ENCODE measurements at regions not wholly inside any gene's neighbourhood (a gene's known extent, or its start where the extent isn't known, plus 50 kb on each side); places are given as distances from the start of the nearest gene placed in this dataset.
"Not testable (repeated sequence)": the region's sequence is repeated elsewhere in the genome, so short reads cannot be mapped to it uniquely, and the experiment has no call there.

DNA sequence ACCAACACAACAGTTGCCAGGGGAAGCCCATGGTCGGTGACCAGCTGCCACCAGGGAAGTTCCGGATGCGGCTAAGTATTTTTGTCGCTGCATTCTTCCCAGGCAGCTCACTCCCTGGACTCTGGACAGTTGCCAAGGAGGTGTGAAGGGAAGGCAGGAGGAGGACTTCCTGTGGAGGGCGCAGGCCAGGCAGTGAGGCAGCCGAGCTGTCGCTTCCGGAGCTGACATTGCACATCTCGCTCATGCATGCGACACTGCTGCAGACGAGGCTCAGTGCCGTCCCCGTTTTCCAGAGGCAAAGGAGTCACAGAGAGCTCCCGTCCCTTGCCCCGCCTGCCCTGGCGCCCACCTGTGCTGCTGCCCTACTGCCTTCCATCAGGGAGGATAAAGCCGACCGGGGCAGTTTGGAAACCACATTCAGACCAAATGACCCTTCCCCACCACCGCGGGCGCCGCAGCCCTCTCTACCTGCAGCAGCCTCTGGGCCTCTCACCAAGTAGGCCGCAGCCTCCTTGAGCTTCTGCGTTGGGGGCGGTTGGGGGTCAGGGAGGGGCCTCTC, 81.4 kb downstream of the NENF start:
- Histone ChIP-seq H3K27me3 (ENCODE audit: insufficient read depth, low read length, poor library complexity, severe bottlenecking) (peaks cover 5% of the 10 kb centered on the region), H3K9me2 (replicated peaks; ENCODE audit: low read depth, low read length) (no peaks in the 10 kb centered on the region), H3K9ac (ENCODE audit: low read depth, low read length, poor library complexity, severe bottlenecking) (no peak overlapping the region), H3K4me3 (ENCODE audit: low read length, poor library complexity, severe bottlenecking) (no peak overlapping the region), H4K20me1 (ENCODE audit: insufficient read depth, low read length, poor library complexity, severe bottlenecking) (no peaks in the 10 kb centered on the region), H3K9me3 (ENCODE audit: insufficient read depth, low read depth, low read length) (no peaks in the 10 kb centered on the region), H3K4me1 (ENCODE audit: insufficient read depth, low read length, poor library complexity, severe bottlenecking) (no peaks in the 10 kb centered on the region), H2AFZ (ENCODE audit: low read length) (no peak overlapping the region), H3K79me2 (ENCODE audit: insufficient read depth, low read length) (no peaks in the 10 kb centered on the region), H3K4me2 (ENCODE audit: low read depth, low read length, poor library complexity, severe bottlenecking) (no peak overlapping the region), H3K36me3 (ENCODE audit: insufficient read depth, low read length) (no peaks in the 10 kb centered on the region), H3F3A (ENCODE audit: low read depth) (no peaks in the 10 kb centered on the region)
- TF ChIP-seq, protein P1, sequence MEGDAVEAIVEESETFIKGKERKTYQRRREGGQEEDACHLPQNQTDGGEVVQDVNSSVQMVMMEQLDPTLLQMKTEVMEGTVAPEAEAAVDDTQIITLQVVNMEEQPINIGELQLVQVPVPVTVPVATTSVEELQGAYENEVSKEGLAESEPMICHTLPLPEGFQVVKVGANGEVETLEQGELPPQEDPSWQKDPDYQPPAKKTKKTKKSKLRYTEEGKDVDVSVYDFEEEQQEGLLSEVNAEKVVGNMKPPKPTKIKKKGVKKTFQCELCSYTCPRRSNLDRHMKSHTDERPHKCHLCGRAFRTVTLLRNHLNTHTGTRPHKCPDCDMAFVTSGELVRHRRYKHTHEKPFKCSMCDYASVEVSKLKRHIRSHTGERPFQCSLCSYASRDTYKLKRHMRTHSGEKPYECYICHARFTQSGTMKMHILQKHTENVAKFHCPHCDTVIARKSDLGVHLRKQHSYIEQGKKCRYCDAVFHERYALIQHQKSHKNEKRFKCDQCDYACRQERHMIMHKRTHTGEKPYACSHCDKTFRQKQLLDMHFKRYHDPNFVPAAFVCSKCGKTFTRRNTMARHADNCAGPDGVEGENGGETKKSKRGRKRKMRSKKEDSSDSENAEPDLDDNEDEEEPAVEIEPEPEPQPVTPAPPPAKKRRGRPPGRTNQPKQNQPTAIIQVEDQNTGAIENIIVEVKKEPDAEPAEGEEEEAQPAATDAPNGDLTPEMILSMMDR (conservative IDR thresholded peaks at IDR 0.05; ENCODE audit: low read length): no peak
- TF ChIP-seq EZH2phosphoT487 (IDR thresholded peaks at IDR 0.05; ENCODE audit: borderline replicate concordance): no peak

- no peaks in the 10 kb centered on the region for H3F3A ChIP-seq (ENCODE audit: low read depth)
- no peaks in the 10 kb centered on the region for H3K4me1 ChIP-seq (ENCODE audit: insufficient read depth, low read length, poor library complexity, severe bottlenecking)
- no peak overlapping the region for H2AFZ ChIP-seq (ENCODE audit: low read length)
- H3K27me3 ChIP-seq (ENCODE audit: insufficient read depth, low read length, poor library complexity, severe bottlenecking): peaks cover 5% of the 10 kb centered on the region
- H3K79me2 ChIP-seq (ENCODE audit: insufficient read depth, low read length): no peaks in the 10 kb centered on the region
- H3K9me3 ChIP-seq (ENCODE audit: insufficient read depth, low read depth, low read length): no peaks in the 10 kb centered on the region
- no peak for TF ChIP-seq EZH2phosphoT487 (IDR thresholded peaks at IDR 0.05; ENCODE audit: borderline replicate concordance)
- TF ChIP-seq, protein P1 (conservative IDR thresholded peaks at IDR 0.05; ENCODE audit: low read length): no peak
- H3K9ac ChIP-seq (ENCODE audit: low read depth, low read length, poor library complexity, severe bottlenecking): no peak overlapping the region
- H4K20me1 ChIP-seq (ENCODE audit: insufficient read depth, low read length, poor library complexity, severe bottlenecking): no peaks in the 10 kb centered on the region
- H3K4me2 ChIP-seq (ENCODE audit: low read depth, low read length, poor library complexity, severe bottlenecking): no peak overlapping the region
- no peak overlapping the region for H3K4me3 ChIP-seq (ENCODE audit: low read length, poor library complexity, severe bottlenecking)
- H3K36me3 ChIP-seq (ENCODE audit: insufficient read depth, low read length): no peaks in the 10 kb centered on the region
- H3K9me2 ChIP-seq (replicated peaks; ENCODE audit: low read depth, low read length): no peaks in the 10 kb centered on the region
Measured at GRCh38 chr1:212514782-212515181, 82.1 kb downstream of the NENF start.

- no peaks in the 10 kb centered on the region for H3F3A ChIP-seq (ENCODE audit: low read depth)
- no peak overlapping the region for H3K4me3 ChIP-seq (ENCODE audit: low read length, poor library complexity, severe bottlenecking)
- H3K4me1 ChIP-seq (ENCODE audit: insufficient read depth, low read length, poor library complexity, severe bottlenecking): no peaks in the 10 kb centered on the region
- TF ChIP-seq EZH2phosphoT487 (IDR thresholded peaks at IDR 0.05; ENCODE audit: borderline replicate concordance): no peak
- TF ChIP-seq, protein P1 (conservative IDR thresholded peaks at IDR 0.05; ENCODE audit: low read length): no peak
- peaks cover 5% of the 10 kb centered on the region for H3K27me3 ChIP-seq (ENCODE audit: insufficient read depth, low read length, poor library complexity, severe bottlenecking)
- no peaks in the 10 kb centered on the region for H3K9me3 ChIP-seq (ENCODE audit: insufficient read depth, low read depth, low read length)
- H3K4me2 ChIP-seq (ENCODE audit: low read depth, low read length, poor library complexity, severe bottlenecking): no peak overlapping the region
- H3K9ac ChIP-seq (ENCODE audit: low read depth, low read length, poor library complexity, severe bottlenecking): no peak overlapping the region
- H3K79me2 ChIP-seq (ENCODE audit: insufficient read depth, low read length): no peaks in the 10 kb centered on the region
- H3K9me2 ChIP-seq (replicated peaks; ENCODE audit: low read depth, low read length): no peaks in the 10 kb centered on the region
- H3K36me3 ChIP-seq (ENCODE audit: insufficient read depth, low read length): no peaks in the 10 kb centered on the region
- H4K20me1 ChIP-seq (ENCODE audit: insufficient read depth, low read length, poor library complexity, severe bottlenecking): no peaks in the 10 kb centered on the region
- no peak overlapping the region for H2AFZ ChIP-seq (ENCODE audit: low read length)
Measured at GRCh38 chr1:212515329-212515760, 82.6 kb downstream of the NENF start.

- not testable (repeated sequence) for H3K4me3 ChIP-seq (ENCODE audit: low read length, poor library complexity, severe bottlenecking); H3K79me2 ChIP-seq (ENCODE audit: insufficient read depth, low read length); H3K9me2 ChIP-seq (replicated peaks; ENCODE audit: low read depth, low read length); H3K9me3 ChIP-seq (ENCODE audit: insufficient read depth, low read depth, low read length); H3F3A ChIP-seq (ENCODE audit: low read depth); H4K20me1 ChIP-seq (ENCODE audit: insufficient read depth, low read length, poor library complexity, severe bottlenecking); H3K4me1 ChIP-seq (ENCODE audit: insufficient read depth, low read length, poor library complexity, severe bottlenecking); H3K27me3 ChIP-seq (ENCODE audit: insufficient read depth, low read length, poor library complexity, severe bottlenecking); H2AFZ ChIP-seq (ENCODE audit: low read length); H3K36me3 ChIP-seq (ENCODE audit: insufficient read depth, low read length); H3K9ac ChIP-seq (ENCODE audit: low read depth, low read length, poor library complexity, severe bottlenecking); H3K4me2 ChIP-seq (ENCODE audit: low read depth, low read length, poor library complexity, severe bottlenecking)
Measured at GRCh38 chr1:212516012-212516411, 83.3 kb downstream of the NENF start.

Data from Loucy (cell line).